ENCODE measurements at regions not wholly inside any gene's neighbourhood (a gene's known extent, or its start where the extent isn't known, plus 50 kb on each side); places are given as distances from the start of the nearest gene placed in this dataset.

- ChIA-PET CTCF (no interaction called here), POLR2A (no interaction called here)
- DNase-seq (ENCODE audit: low read depth) = no peak
- H3K36me3 ChIP-seq (ENCODE audit: control insufficient read depth, insufficient read depth, low read length) = no peaks in the 10 kb centered on the region
- TF ChIP-seq CTCF (IDR thresholded peaks at IDR 0.05; ENCODE audit: insufficient read depth, low read depth, low read length) = no peak
- peaks cover 2% of the 10 kb centered on the region; the same call in 1 of the 2 replicates for H3K27me3 ChIP-seq (ENCODE audit: control insufficient read depth, insufficient read depth, low read length)
- H3K4me3 ChIP-seq (ENCODE audit: low read depth, low read length) = no peak overlapping the region
Measured at GRCh38 chr10:44201011-44201410, 183.9 kb downstream of the CXCL12 start.

- CTCF ChIA-PET = no interaction called here
- no peak for DNase-seq (ENCODE audit: low read depth)
- H3K4me3 ChIP-seq (ENCODE audit: low read depth, low read length) = no peak overlapping the region
- POLR2A ChIA-PET = no interaction called here
- H3K36me3 ChIP-seq (ENCODE audit: control insufficient read depth, insufficient read depth, low read length) = no peaks in the 10 kb centered on the region
- no peak for TF ChIP-seq CTCF (IDR thresholded peaks at IDR 0.05; ENCODE audit: insufficient read depth, low read depth, low read length)
- peaks cover 2% of the 10 kb centered on the region; the same call in 1 of the 2 replicates for H3K27me3 ChIP-seq (ENCODE audit: control insufficient read depth, insufficient read depth, low read length)
Measured at GRCh38 chr10:44199991-44200655, 184.8 kb downstream of the CXCL12 start.

GRCh38 chr10:44199267-44199666 lies 185.6 kb downstream of the CXCL12 start:
- POLR2A ChIA-PET = no interaction called here
- H3K27me3 ChIP-seq (ENCODE audit: control insufficient read depth, insufficient read depth, low read length) = 0 out of 2 replicates have a peak, but pooled peaks cover 2% of the 10 kb centered on the region
- H3K36me3 ChIP-seq (ENCODE audit: control insufficient read depth, insufficient read depth, low read length) = no peaks in the 10 kb centered on the region
- CTCF ChIA-PET = interaction anchor here (0.8 to 0.9 kb wide), 2 partner anchors 102 to 112 kb away, joined by 3 read pairs; no protein-coding TSS in a partner anchor
- H3K4me3 ChIP-seq (ENCODE audit: low read depth, low read length) = no peak overlapping the region
- no peak for TF ChIP-seq CTCF (IDR thresholded peaks at IDR 0.05; ENCODE audit: insufficient read depth, low read depth, low read length)
- DNase-seq (ENCODE audit: low read depth) = no peak

GRCh38 chr10:44198780-44199097 lies 186.2 kb downstream of the CXCL12 start:
- CTCF ChIA-PET = interaction anchor here (0.8 to 0.9 kb wide), 2 partner anchors 103 to 113 kb away, joined by 3 read pairs; no protein-coding TSS in a partner anchor
- DNase-seq (ENCODE audit: low read depth) = no peak
- Histone ChIP-seq H3K27me3 (ENCODE audit: control insufficient read depth, insufficient read depth, low read length) (0 out of 2 replicates have a peak, but pooled peaks cover 2% of the 10 kb centered on the region), H3K36me3 (ENCODE audit: control insufficient read depth, insufficient read depth, low read length) (no peaks in the 10 kb centered on the region), H3K4me3 (ENCODE audit: low read depth, low read length) (no peak overlapping the region)
- POLR2A ChIA-PET = no interaction called here
- no peak for TF ChIP-seq CTCF (IDR thresholded peaks at IDR 0.05; ENCODE audit: insufficient read depth, low read depth, low read length)

GRCh38 chr10:44198096-44198779 lies 186.7 kb downstream of the CXCL12 start:
- CTCF ChIA-PET = interaction anchor here (0.6 kb wide), 1 partner anchor 13 kb away, joined by 3 read pairs; no protein-coding TSS in a partner anchor

More at GRCh38 chr10:44198096-44198779, 186.7 kb downstream of the CXCL12 start:
- POLR2A ChIA-PET = no interaction called here
- Histone ChIP-seq H3K27me3 (ENCODE audit: control insufficient read depth, insufficient read depth, low read length) (0 out of 2 replicates have a peak, but pooled peaks cover 2% of the 10 kb centered on the region), H3K36me3 (ENCODE audit: control insufficient read depth, insufficient read depth, low read length) (no peaks in the 10 kb centered on the region), H3K4me3 (ENCODE audit: low read depth, low read length) (no peak overlapping the region)
- DNase-seq (ENCODE audit: low read depth) = no peak
- no peak for TF ChIP-seq CTCF (IDR thresholded peaks at IDR 0.05; ENCODE audit: insufficient read depth, low read depth, low read length)
